PFSK-1 (cell line): ENCODE measurements at regions not wholly inside any gene's neighbourhood (a gene's known extent, or its start where the extent isn't known, plus 50 kb on each side); places are given as distances from the start of the nearest gene placed in this dataset.

Source experiments
- FOXP2 ChIP-seq: optimal IDR thresholded peaks from 2 replicates; pipeline ENCODE3; 2011; ENCODE audit warnings: borderline replicate concordance, control low read depth, inconsistent platforms; ENCODE audit not compliant: insufficient read depth; ENCODE audit errors: extremely low read length, extremely low read depth
- POLR2AphosphoS5 ChIP-seq: IDR thresholded peaks from 2 replicates; pipeline ENCODE4 v1.6.1; 2012; ENCODE audit warnings: low read depth, mild to moderate bottlenecking, control low read depth, low read length, moderate library complexity
- SIN3A ChIP-seq: IDR thresholded peaks from 2 replicates; pipeline ENCODE4 v1.6.1; 2012; ENCODE audit warnings: mild to moderate bottlenecking, low read length, moderate library complexity, borderline replicate concordance; ENCODE audit not compliant: insufficient read depth
- TAF1 ChIP-seq: IDR thresholded peaks from 2 replicates; pipeline ENCODE4 v1.6.1; 2012; ENCODE audit warnings: low read length, control low read depth, borderline replicate concordance; ENCODE audit not compliant: insufficient read depth
- TF ChIP-seq, protein P1 (sequence below), 2 experiments: IDR thresholded peaks; 2 replicates each; pipeline versions ENCODE4 v1.6.1 to v1.8.0; 2011 to 2012; ENCODE audit warnings: low read depth in 2 of 2, low read length in 2 of 2, control low read depth in 1 of 2, inconsistent platforms in 1 of 2, mild to moderate bottlenecking in 1 of 2, moderate library complexity in 1 of 2; ENCODE audit not compliant: insufficient read depth in 1 of 2

DNA sequence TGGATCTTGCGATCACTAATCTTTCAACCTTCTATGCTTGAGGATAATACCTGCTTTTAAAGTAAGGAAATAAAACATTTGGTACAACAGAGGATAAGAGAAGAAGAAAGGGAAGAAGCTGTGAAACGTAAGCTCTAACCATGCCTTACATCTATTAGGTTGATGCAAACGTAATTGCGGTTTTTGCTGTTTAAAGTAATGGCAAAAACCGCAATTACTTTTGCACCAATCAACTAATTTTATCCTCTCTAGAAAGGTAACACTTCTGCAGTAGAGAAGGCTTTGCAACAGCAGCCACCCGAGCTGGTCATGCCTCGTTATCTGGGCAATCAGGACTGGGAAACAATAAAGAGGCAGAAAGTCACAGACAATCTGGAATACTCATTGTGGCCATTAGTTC lies 224.1 kb downstream of the MED10 start:
- no peak for TF ChIP-seq POLR2AphosphoS5
- TF ChIP-seq SIN3A, result no peak
- no peak for TF ChIP-seq TAF1
- TF ChIP-seq, protein P1, sequence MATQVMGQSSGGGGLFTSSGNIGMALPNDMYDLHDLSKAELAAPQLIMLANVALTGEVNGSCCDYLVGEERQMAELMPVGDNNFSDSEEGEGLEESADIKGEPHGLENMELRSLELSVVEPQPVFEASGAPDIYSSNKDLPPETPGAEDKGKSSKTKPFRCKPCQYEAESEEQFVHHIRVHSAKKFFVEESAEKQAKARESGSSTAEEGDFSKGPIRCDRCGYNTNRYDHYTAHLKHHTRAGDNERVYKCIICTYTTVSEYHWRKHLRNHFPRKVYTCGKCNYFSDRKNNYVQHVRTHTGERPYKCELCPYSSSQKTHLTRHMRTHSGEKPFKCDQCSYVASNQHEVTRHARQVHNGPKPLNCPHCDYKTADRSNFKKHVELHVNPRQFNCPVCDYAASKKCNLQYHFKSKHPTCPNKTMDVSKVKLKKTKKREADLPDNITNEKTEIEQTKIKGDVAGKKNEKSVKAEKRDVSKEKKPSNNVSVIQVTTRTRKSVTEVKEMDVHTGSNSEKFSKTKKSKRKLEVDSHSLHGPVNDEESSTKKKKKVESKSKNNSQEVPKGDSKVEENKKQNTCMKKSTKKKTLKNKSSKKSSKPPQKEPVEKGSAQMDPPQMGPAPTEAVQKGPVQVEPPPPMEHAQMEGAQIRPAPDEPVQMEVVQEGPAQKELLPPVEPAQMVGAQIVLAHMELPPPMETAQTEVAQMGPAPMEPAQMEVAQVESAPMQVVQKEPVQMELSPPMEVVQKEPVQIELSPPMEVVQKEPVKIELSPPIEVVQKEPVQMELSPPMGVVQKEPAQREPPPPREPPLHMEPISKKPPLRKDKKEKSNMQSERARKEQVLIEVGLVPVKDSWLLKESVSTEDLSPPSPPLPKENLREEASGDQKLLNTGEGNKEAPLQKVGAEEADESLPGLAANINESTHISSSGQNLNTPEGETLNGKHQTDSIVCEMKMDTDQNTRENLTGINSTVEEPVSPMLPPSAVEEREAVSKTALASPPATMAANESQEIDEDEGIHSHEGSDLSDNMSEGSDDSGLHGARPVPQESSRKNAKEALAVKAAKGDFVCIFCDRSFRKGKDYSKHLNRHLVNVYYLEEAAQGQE (IDR thresholded peaks at IDR 0.05; ENCODE audit: insufficient read depth in 1 of 2, low read depth in 2 of 2, low read length in 2 of 2), result no peak
- no peak for TF ChIP-seq FOXP2

DNA sequence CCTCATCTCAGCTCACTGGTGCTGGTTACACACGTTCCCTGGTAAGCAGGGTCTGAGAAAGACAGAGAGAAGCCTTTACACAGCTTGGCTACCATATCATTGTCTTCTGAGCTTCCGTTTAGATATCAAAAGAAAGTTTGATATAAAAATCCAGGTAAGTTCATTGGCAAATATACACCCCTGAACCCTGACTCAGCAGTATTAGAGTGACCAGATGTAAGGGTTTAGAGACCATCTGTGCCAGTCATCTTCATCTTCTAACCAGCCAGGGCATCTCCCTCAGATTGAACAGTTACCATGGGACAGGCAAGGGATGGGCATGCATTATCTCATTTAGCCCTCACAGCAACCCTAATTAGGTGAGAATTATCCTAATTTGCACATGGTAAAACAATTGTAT lies 232.1 kb downstream of the MED10 start:
- no peak for TF ChIP-seq FOXP2
- no peak for TF ChIP-seq SIN3A
- TF ChIP-seq POLR2AphosphoS5, result no peak
- no peak for TF ChIP-seq TAF1
- TF ChIP-seq, protein P1 (IDR thresholded peaks at IDR 0.05; ENCODE audit: insufficient read depth in 1 of 2, low read depth in 2 of 2, low read length in 2 of 2), result no peak

DNA sequence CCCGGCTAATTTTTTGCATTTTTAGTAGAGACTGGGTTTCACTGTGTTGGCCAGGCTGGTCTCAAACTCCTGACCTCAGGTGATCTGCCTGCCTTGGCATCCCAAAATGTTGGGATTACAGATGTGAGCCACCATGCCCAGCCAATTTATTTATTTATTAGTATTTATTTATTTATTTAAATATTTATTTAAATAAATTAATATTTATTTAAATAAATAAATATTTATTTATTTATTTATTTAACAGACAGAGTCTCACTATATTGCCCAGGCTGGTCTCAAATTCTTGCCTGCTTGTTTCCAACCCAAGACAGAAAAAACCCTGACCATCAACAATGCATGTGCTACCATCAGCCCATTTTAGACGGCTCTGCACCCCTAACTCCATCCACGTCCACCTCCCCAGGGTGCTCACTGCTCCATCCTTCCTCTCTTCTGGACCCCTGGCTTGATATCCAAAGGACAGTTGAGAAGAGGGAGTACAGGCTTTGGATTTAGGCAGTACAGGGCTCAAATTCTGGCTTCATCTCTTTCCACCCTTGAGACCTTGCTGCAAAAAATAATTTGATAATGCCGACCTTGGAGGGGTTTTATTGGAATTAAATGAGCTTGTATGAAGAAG lies 232.6 kb downstream of the MED10 start:
- TF ChIP-seq FOXP2, result no peak
- TF ChIP-seq SIN3A, result no peak
- no peak for TF ChIP-seq POLR2AphosphoS5
- no peak for TF ChIP-seq TAF1
- TF ChIP-seq, protein P1 (IDR thresholded peaks at IDR 0.05; ENCODE audit: insufficient read depth in 1 of 2, low read depth in 2 of 2, low read length in 2 of 2), result no peak

DNA sequence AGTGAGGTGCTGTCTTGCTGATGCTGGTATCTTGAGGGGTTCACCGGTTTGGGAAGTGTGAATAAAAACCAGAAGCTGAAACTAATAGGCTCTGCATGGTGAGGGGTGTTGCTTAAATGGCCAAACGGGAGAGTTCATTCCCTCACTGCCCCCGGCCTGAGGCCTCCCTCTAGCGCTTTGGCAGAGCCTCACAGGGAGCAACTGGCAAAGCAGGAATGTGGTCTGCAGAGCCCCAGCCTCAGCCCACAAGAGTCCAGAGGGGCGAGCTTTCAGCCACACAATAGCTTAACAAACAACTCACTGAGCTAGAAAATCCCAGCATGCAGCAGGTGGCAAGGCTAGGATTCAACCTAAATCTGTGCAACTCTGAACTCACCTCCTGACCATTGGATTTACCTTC lies 234.8 kb downstream of the MED10 start:
- TF ChIP-seq TAF1, result no peak
- no peak for TF ChIP-seq SIN3A
- TF ChIP-seq, protein P1 (IDR thresholded peaks at IDR 0.05; ENCODE audit: insufficient read depth in 1 of 2, low read depth in 2 of 2, low read length in 2 of 2), result no peak
- TF ChIP-seq FOXP2, result no peak
- no peak for TF ChIP-seq POLR2AphosphoS5
